T-cell (primary cell): ENCODE measurements at regions not wholly inside any gene's neighbourhood (a gene's known extent, or its start where the extent isn't known, plus 50 kb on each side); places are given as distances from the start of the nearest gene placed in this dataset.

Experiments
- ATAC-seq, 4 experiments: fragments of 200-7000 bp in 3 of 4; fragments of 150-1000 bp in 1 of 4; cut with Tn5 transposase; replicated peaks in 1 of 4; 1 replicate in 3 of 4; 2 replicates in 1 of 4; pipeline ENCODE4 v1.10.0; 2021; ENCODE audit warnings: moderate library complexity in 3 of 4, mild to moderate bottlenecking in 2 of 4, moderate number of reproducible peaks in 1 of 4
- CTCF ChIA-PET, 2 donors: fragments of 300-600 bp; sonication (Branson Sonifier 250); formaldehyde crosslinking; loops; one replicate each; lab custom pipeline; 2022; ENCODE audit warnings: antibody characterized with exemption in 2 of 2; lab: Charles Lee
- POLR2A ChIA-PET, 2 donors: fragments of 300-600 bp; sonication (Branson Sonifier 250); formaldehyde crosslinking; loops; one replicate each; lab custom pipeline; 2022; ENCODE audit warnings: antibody characterized with exemption in 2 of 2; lab: Charles Lee
- DNase-seq, 35 experiments: peaks; one replicate each; pipeline versions ENCODE4 v3.0.0 to v3.0.0-alpha.2; 2013 to 2023
- H3K27ac ChIP-seq: one replicate; pipeline ENCODE4 v1.5.1; 2013; ENCODE audit warnings: low read length
- H3K27me3 ChIP-seq, 2 experiments: replicated peaks in 1 of 2; 1 replicate in 1 of 2; 2 replicates in 1 of 2; pipeline versions ENCODE4 v1.6.1 to v1.7.0; 2013; ENCODE audit warnings: low read length in 1 of 2, mixed read lengths in 1 of 2; ENCODE audit not compliant: control insufficient read depth in 2 of 2, insufficient read depth in 2 of 2; ENCODE audit errors: extremely low read depth in 1 of 2
- H3K36me3 ChIP-seq, 2 donors: 1 replicate in 1 of 2; 2 replicates in 1 of 2; pipeline versions ENCODE4 v1.6.1 to v1.7.0; 2013; ENCODE audit warnings: low read length in 1 of 2; ENCODE audit not compliant: control insufficient read depth in 2 of 2, insufficient read depth in 1 of 2; ENCODE audit errors: extremely low read depth in 1 of 2
- H3K4me1 ChIP-seq, 2 experiments: 1 replicate in 1 of 2; 2 replicates in 1 of 2; pipeline versions ENCODE4 v1.6.1 to v1.7.0; 2013; ENCODE audit warnings: low read length in 2 of 2, mixed read lengths in 1 of 2; ENCODE audit not compliant: insufficient read depth in 2 of 2, control insufficient read depth in 1 of 2; ENCODE audit errors: extremely low read depth in 1 of 2
- H3K4me3 ChIP-seq, 2 donors: 1 replicate in 1 of 2; 2 replicates in 1 of 2; pipeline versions ENCODE4 v1.5.1 to v1.7.0; 2013; ENCODE audit warnings: mild to moderate bottlenecking in 2 of 2, low read length in 1 of 2, moderate library complexity in 1 of 2; ENCODE audit not compliant: control insufficient read depth in 1 of 2; ENCODE audit errors: extremely low read depth in 1 of 2
- H3K9me3 ChIP-seq: 2 replicates; pipeline ENCODE4 v1.7.0; 2013
- H3K27ac Mint-ChIP-seq, 2 donors: one replicate each; pipeline ENCODE4 v1.8.0; 2020 to 2021; ENCODE audit warnings: mild to moderate bottlenecking in 2 of 2, mixed read lengths in 2 of 2
- H3K27me3 Mint-ChIP-seq, 2 donors: one replicate each; pipeline ENCODE4 v1.8.0; 2021 to 2022; ENCODE audit warnings: mixed read lengths in 2 of 2
- H3K36me3 Mint-ChIP-seq: one replicate; pipeline ENCODE4 v1.8.0; 2021; ENCODE audit warnings: mixed read lengths
- H3K4me1 Mint-ChIP-seq, 3 donors: one replicate each; pipeline ENCODE4 v1.8.0; 2020 to 2022; ENCODE audit warnings: mixed read lengths in 3 of 3, mild to moderate bottlenecking in 1 of 3
- H3K4me3 Mint-ChIP-seq, 3 donors: one replicate each; pipeline ENCODE4 v1.8.0; 2020 to 2022; ENCODE audit warnings: mild to moderate bottlenecking in 3 of 3, mixed read lengths in 3 of 3, moderate library complexity in 3 of 3
- H3K9me3 Mint-ChIP-seq, 3 donors: one replicate each; pipeline ENCODE4 v1.8.0; 2020 to 2022; ENCODE audit warnings: mixed read lengths in 3 of 3
- WGBS: methylation state at CpG from one replicate; pipeline ENCODE4 v1.1.5; 2013; ENCODE audit warnings: missing lambda C conversion rate; ENCODE audit not compliant: insufficient coverage; 5-methylcytosine and 5-hydroxymethylcytosine counted together

DNA sequence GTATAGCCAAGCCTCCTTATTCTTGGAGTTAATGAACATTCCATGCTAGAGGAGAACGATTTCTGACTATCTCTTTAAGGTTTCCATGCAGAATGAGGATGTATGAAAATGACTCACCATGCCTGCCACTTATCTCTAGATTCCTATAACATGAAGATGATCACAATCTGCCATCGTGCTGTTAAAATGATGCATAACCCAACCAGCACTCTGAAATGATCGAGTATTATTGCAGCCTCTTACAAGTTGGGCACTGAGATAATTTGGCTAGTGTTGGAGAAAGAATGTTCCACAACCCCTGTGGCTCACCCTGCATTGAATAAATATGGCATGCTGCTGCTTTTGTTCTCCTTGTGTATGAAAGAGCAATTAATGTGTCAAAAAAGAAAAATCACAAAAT is 1143.6 kb upstream of the WWC1 start:
- Mint-ChIP-seq H3K27me3 (no peaks in the 10 kb centered on the region), H3K27ac (no peak overlapping the region), H3K9me3 (peaks cover 3 to 16% (median 5%) of the 10 kb centered on the region in 3 donors), H3K4me1 (no peaks in the 10 kb centered on the region), H3K36me3 (no peaks in the 10 kb centered on the region), H3K4me3 (no peak overlapping the region)
- Histone ChIP-seq H3K4me3 (no peak overlapping the region), H3K4me1 (no peaks in the 10 kb centered on the region), H3K27ac (no peak overlapping the region), H3K27me3 (no peaks in the 10 kb centered on the region), H3K36me3 (no peaks in the 10 kb centered on the region), H3K9me3 (no peaks in the 10 kb centered on the region)
- no CpG with 5 or more reads among the region's 3 CpGs for WGBS
- CTCF ChIA-PET, result no interaction called here
- POLR2A ChIA-PET, result no interaction called here
- DNase-seq, result no peak
- no peak for ATAC-seq

DNA sequence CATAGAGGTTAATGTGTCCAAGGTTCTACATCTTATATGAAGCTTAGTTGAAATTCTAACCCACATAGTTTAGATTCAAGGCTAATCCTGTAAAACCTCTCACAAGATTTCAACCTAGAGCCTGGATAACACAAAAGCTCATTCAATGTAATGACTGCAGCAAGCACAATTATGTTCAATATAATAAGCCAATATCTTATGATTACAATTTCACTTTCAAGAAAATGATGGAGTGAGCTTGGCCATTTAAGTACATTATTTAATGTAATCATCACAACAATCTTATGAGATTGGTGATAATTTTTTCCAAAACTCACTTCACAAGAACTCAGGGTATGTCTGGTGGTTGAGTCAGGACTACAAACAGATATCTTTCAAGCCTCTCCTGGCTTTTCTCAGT is 1140.8 kb upstream of the WWC1 start:
- no peaks in the 10 kb centered on the region for H3K4me1 Mint-ChIP-seq
- no peak overlapping the region for H3K27ac ChIP-seq

DNA sequence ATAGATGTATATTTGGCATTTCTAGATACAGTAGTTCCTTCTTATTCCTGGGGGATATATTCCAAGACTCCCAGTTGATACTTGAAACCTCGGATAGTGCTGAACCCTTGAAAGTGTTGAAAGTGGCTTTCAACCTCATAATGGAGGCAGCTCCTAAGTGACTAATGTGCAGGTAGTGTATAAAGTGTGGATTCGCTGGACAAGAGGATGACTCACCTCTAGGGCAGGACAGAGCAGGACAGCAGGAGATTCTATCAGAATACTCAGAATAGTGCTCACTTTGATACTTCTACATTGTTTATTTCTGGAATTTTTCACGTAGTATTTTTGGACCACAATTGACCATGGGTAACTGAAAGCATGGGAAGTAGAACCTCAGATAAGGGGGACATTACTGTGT is 1138.9 kb upstream of the WWC1 start:
- no peak overlapping the region for H3K4me3 Mint-ChIP-seq
- POLR2A ChIA-PET, result no interaction called here
- Histone ChIP-seq H3K4me3 (no peak overlapping the region), H3K27me3 (no peaks in the 10 kb centered on the region), H3K9me3 (no peaks in the 10 kb centered on the region), H3K27ac (no peak overlapping the region), H3K4me1 (no peaks in the 10 kb centered on the region), H3K36me3 (no peaks in the 10 kb centered on the region)
- H3K27me3 Mint-ChIP-seq, result no peaks in the 10 kb centered on the region
- no peaks in the 10 kb centered on the region for H3K4me1 Mint-ChIP-seq
- H3K36me3 Mint-ChIP-seq, result no peaks in the 10 kb centered on the region
- ATAC-seq (no peak), DNase-seq (no peak)
- CTCF ChIA-PET, result interaction anchor here in 1 of 2 donors (0.7 kb wide), 1 partner anchor 198 kb away, joined by 3 read pairs; no protein-coding TSS in a partner anchor
- H3K9me3 Mint-ChIP-seq, result peaks cover 3 to 9% (median 5%) of the 10 kb centered on the region in 3 donors
- 80% methylated on average over 1 of the region's 3 CpGs for WGBS
- no peak overlapping the region for H3K27ac Mint-ChIP-seq

More for the DNA sequence above, 1140.8 kb upstream of the WWC1 start:
- no peak for ATAC-seq
- H3K4me1 ChIP-seq, result no peaks in the 10 kb centered on the region
- Mint-ChIP-seq H3K9me3 (peaks cover 5 to 20% (median 6%) of the 10 kb centered on the region in 3 donors), H3K4me3 (no peak overlapping the region), H3K27ac (no peak overlapping the region), H3K27me3 (no peaks in the 10 kb centered on the region), H3K36me3 (no peaks in the 10 kb centered on the region)
- POLR2A ChIA-PET, result no interaction called here
- DNase-seq, result no peak
- no peaks in the 10 kb centered on the region for H3K36me3 ChIP-seq
- no peak overlapping the region for H3K4me3 ChIP-seq
- CTCF ChIA-PET, result no interaction called here
- no peaks in the 10 kb centered on the region for H3K9me3 ChIP-seq
- no peaks in the 10 kb centered on the region for H3K27me3 ChIP-seq

DNA sequence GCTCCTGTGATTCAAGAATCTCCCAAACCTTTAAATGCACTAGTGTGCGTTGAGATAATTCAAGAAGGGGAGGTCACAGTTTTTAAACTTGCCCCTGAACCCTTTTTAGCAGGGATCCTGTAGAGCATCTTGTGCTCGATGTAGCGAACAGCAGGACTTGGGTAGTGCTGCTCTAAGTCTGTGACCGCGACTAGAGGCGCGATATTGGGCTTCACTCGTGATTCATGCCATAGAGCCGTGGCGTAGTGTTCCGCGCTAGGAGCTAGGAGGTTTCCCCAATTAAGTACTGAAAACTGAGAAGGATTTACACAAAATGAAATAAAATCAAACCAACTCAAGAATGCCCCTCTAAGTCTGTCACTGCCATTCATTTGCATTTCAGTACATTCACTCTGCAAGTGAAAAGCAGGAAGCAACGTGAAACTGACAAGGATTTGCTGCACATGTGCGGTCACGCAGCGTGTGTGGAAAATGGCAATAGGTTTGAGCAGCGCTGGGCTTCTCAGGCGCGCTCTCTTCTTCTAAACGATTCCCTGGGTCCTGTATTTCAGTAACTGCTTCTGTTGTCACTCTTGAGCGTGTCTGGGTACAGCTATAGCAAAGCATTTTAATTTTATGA is 1135.9 kb upstream of the WWC1 start:
- Mint-ChIP-seq H3K4me3 (no peak overlapping the region), H3K4me1 (no peaks in the 10 kb centered on the region), H3K9me3 (peaks cover 6 to 9% (median 9%) of the 10 kb centered on the region in 3 donors), H3K27me3 (no peaks in the 10 kb centered on the region), H3K36me3 (no peaks in the 10 kb centered on the region), H3K27ac (no peak overlapping the region)
- Histone ChIP-seq H3K4me3 (no peak overlapping the region), H3K27me3 (no peaks in the 10 kb centered on the region), H3K36me3 (no peaks in the 10 kb centered on the region), H3K27ac (no peak overlapping the region), H3K4me1 (no peaks in the 10 kb centered on the region), H3K9me3 (no peaks in the 10 kb centered on the region)
- POLR2A ChIA-PET, result no interaction called here
- no peak for DNase-seq
- CTCF ChIA-PET, result no interaction called here
- 76% methylated on average over 15 of the region's 21 CpGs for WGBS
- no peak for ATAC-seq

DNA sequence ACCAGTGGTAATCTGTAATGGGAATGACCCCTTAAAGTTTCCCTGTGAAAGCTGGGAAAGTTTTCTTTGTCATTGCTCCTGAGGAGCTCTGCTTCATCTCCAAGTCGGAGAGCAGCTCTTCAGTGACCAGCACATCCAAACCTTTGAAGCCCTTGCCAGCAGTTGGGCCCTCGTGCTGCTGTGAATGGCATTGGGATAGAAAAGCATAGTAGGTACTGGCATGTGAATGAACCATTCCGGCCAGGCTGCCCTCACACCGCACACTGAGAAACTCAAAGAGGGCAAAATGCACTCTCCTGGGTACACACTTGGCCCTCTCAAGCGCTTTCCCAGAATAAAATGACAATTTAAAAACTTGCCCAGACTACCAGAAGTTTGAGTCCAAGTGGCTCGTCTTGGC is 1135.0 kb upstream of the WWC1 start:
- ChIA-PET POLR2A (no interaction called here), CTCF (no interaction called here)
- H3K27ac Mint-ChIP-seq, result no peak overlapping the region
- no peak for ATAC-seq
- H3K36me3 ChIP-seq, result no peaks in the 10 kb centered on the region
- H3K4me3 Mint-ChIP-seq, result no peak overlapping the region
- no peaks in the 10 kb centered on the region for H3K27me3 Mint-ChIP-seq
- WGBS, result 61% methylated on average over 2 of the region's 6 CpGs
- H3K9me3 ChIP-seq, result no peaks in the 10 kb centered on the region
- H3K4me3 ChIP-seq, result no peak overlapping the region
- no peaks in the 10 kb centered on the region for H3K4me1 Mint-ChIP-seq
- H3K27ac ChIP-seq, result no peak overlapping the region
- peaks cover 5 to 9% (median 5%) of the 10 kb centered on the region in 3 donors for H3K9me3 Mint-ChIP-seq
- H3K36me3 Mint-ChIP-seq, result no peaks in the 10 kb centered on the region
- H3K4me1 ChIP-seq, result no peaks in the 10 kb centered on the region
- DNase-seq, result no peak
- no peaks in the 10 kb centered on the region for H3K27me3 ChIP-seq

DNA sequence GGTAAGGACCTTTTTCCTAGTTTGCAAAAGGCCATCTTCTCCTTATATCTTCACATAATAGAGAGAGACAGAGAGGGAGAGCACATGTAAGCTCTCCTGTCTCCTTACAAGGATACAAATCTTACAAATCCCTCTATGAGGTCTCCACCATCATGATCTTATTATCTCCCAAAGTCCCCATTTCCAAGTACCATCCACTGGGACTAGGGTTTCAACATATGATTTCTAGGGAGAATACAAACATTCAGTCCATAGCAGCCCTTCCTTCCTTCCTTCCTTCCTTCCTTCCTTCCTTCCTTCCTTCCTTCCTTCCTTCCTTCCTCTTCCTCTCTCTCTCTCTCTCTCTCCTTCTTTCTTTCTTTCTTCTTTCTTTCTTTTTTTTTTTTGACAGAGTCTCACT is 1132.9 kb upstream of the WWC1 start:
- no peaks in the 10 kb centered on the region for H3K27me3 ChIP-seq
- no peak for DNase-seq
- no peak overlapping the region for H3K4me3 Mint-ChIP-seq
- H3K27me3 Mint-ChIP-seq, result no peaks in the 10 kb centered on the region
- H3K36me3 ChIP-seq, result no peaks in the 10 kb centered on the region
- H3K4me1 Mint-ChIP-seq, result no peaks in the 10 kb centered on the region
- ChIA-PET POLR2A (no interaction called here), CTCF (no interaction called here)
- H3K4me3 ChIP-seq, result no peak overlapping the region
- H3K36me3 Mint-ChIP-seq, result no peaks in the 10 kb centered on the region
- H3K9me3 Mint-ChIP-seq, result peaks cover 0 to 9% (median 3%) of the 10 kb centered on the region in 3 donors
- no peaks in the 10 kb centered on the region for H3K4me1 ChIP-seq
- no peak overlapping the region for H3K27ac ChIP-seq
- ATAC-seq, result no peak
- no peak overlapping the region for H3K27ac Mint-ChIP-seq
- H3K9me3 ChIP-seq, result no peaks in the 10 kb centered on the region

DNA sequence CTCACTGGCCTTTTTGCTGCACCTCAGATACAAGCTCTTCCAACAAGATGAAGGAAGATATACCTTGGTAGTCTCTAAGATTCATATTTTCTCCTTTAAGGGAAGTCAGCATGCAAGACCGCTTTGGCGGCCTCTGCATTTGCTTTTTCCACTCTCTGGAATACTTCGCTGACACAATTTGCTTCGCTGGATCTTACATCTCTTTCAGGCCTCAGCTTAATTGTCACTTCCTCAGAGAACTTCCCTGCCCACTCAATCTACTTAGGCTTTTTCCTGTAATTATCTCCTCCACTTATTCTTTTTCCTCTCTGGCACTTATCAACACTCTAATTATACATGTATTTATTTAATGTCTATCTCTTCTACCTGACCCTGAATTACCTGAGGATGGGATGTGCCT is 1131.1 kb upstream of the WWC1 start:
- Mint-ChIP-seq H3K36me3 (no peaks in the 10 kb centered on the region), H3K9me3 (peaks cover 0 to 7% (median 3%) of the 10 kb centered on the region in 3 donors), H3K27ac (no peak overlapping the region), H3K27me3 (no peaks in the 10 kb centered on the region), H3K4me1 (no peaks in the 10 kb centered on the region), H3K4me3 (no peak overlapping the region)
- Histone ChIP-seq H3K4me3 (no peak overlapping the region), H3K36me3 (no peaks in the 10 kb centered on the region), H3K27ac (no peak overlapping the region), H3K27me3 (no peaks in the 10 kb centered on the region), H3K4me1 (no peaks in the 10 kb centered on the region), H3K9me3 (no peaks in the 10 kb centered on the region)
- ChIA-PET POLR2A (no interaction called here), CTCF (no interaction called here)
- ATAC-seq (no peak), DNase-seq (no peak)
- 98% methylated on average over 4 of the region's 4 CpGs for WGBS
